ENCODE measurements at regions not wholly inside any gene's neighbourhood (a gene's known extent, or its start where the extent isn't known, plus 50 kb on each side); places are given as distances from the start of the nearest gene placed in this dataset.

GRCh38 chr16:6229186-6229585 is 1103.5 kb upstream of the RBFOX1 start:
- TF ChIP-seq CTCF (optimal IDR thresholded peaks at IDR 0.05 in 1 of 3, IDR thresholded peaks at IDR 0.05 in 1 of 3, conservative IDR thresholded peaks at IDR 0.05 in 1 of 3; ENCODE audit: extremely low read depth in 1 of 3, insufficient read depth in 2 of 3, low read length in 3 of 3) (no peak), EZH2 (IDR thresholded peaks at IDR 0.05; ENCODE audit: low read length) (no peak)

Measured in keratinocyte (primary cell).